ENCODE measurements at regions not wholly inside any gene's neighbourhood (a gene's known extent, or its start where the extent isn't known, plus 50 kb on each side); places are given as distances from the start of the nearest gene placed in this dataset.

- no peak overlapping the region for H3K4me3 ChIP-seq (ENCODE audit: low read depth, low read length)
- no peak for TF ChIP-seq CTCF (IDR thresholded peaks at IDR 0.05; ENCODE audit: control insufficient read depth, extremely low read depth, insufficient read depth)
- no peak for DNase-seq (ENCODE audit: low read depth)
These were observed 223.1 kb upstream of the GPC6 start for GRCh38 chr13:93003531-93003930.

- H3K4me3 ChIP-seq (ENCODE audit: low read depth, low read length), result no peak overlapping the region
- TF ChIP-seq CTCF (IDR thresholded peaks at IDR 0.05; ENCODE audit: control insufficient read depth, extremely low read depth, insufficient read depth), result peak; percentile 11; the same call in 1 of the 2 replicates
- DNase-seq (ENCODE audit: low read depth), result no peak
These were observed 221.7 kb upstream of the GPC6 start for GRCh38 chr13:93004919-93005318.

- TF ChIP-seq CTCF (IDR thresholded peaks at IDR 0.05; ENCODE audit: control insufficient read depth, extremely low read depth, insufficient read depth), result no peak
- DNase-seq (ENCODE audit: low read depth), result no peak
- H3K4me3 ChIP-seq (ENCODE audit: low read depth, low read length), result no peak overlapping the region
These were observed 218.7 kb upstream of the GPC6 start for GRCh38 chr13:93007928-93008327.

- H3K4me3 ChIP-seq (ENCODE audit: low read depth, low read length), result no peak overlapping the region
- DNase-seq (ENCODE audit: low read depth), result no peak
- TF ChIP-seq CTCF (IDR thresholded peaks at IDR 0.05; ENCODE audit: control insufficient read depth, extremely low read depth, insufficient read depth), result no peak
These were observed 209.0 kb upstream of the GPC6 start for GRCh38 chr13:93017493-93018112.

GRCh38 chr13:93023929-93024328 lies 202.7 kb upstream of the GPC6 start:
- H3K4me3 ChIP-seq (ENCODE audit: low read depth, low read length), result no peak overlapping the region
- no peak for TF ChIP-seq CTCF (IDR thresholded peaks at IDR 0.05; ENCODE audit: control insufficient read depth, extremely low read depth, insufficient read depth)
- DNase-seq (ENCODE audit: low read depth), result no peak

GRCh38 chr13:93025984-93026383 lies 200.6 kb upstream of the GPC6 start:
- no peak for TF ChIP-seq CTCF (IDR thresholded peaks at IDR 0.05; ENCODE audit: control insufficient read depth, extremely low read depth, insufficient read depth)
- H3K4me3 ChIP-seq (ENCODE audit: low read depth, low read length), result no peak overlapping the region
- no peak for DNase-seq (ENCODE audit: low read depth)

GRCh38 chr13:93029536-93029935 lies 197.1 kb upstream of the GPC6 start:
- H3K4me3 ChIP-seq (ENCODE audit: low read depth, low read length), result no peak overlapping the region
- no peak for TF ChIP-seq CTCF (IDR thresholded peaks at IDR 0.05; ENCODE audit: control insufficient read depth, extremely low read depth, insufficient read depth)
- no peak for DNase-seq (ENCODE audit: low read depth)

Measured in LNCaP clone FGC (cell line).